ENCODE measurements at regions not wholly inside any gene's neighbourhood (a gene's known extent, or its start where the extent isn't known, plus 50 kb on each side); places are given as distances from the start of the nearest gene placed in this dataset.

- no peak for TF ChIP-seq EZH2phosphoT487 (IDR thresholded peaks at IDR 0.05; ENCODE audit: insufficient read depth, low read depth)
- TF ChIP-seq EZH2 (IDR thresholded peaks at IDR 0.05; ENCODE audit: insufficient read depth, poor library complexity, severe bottlenecking) = no peak
- DNase-seq = no peak
- Histone ChIP-seq H3F3A (ENCODE audit: insufficient read depth) (no peaks in the 10 kb centered on the region), H3K27me3 (replicated peaks; ENCODE audit: insufficient read depth) (no peaks in the 10 kb centered on the region), H3K9me2 (ENCODE audit: insufficient read depth) (no peaks in the 10 kb centered on the region), H3K4me2 (ENCODE audit: unreplicated experiment) (no peak overlapping the region), H3K79me2 (ENCODE audit: insufficient read depth) (no peaks in the 10 kb centered on the region), H4K20me1 (ENCODE audit: insufficient read depth) (no peaks in the 10 kb centered on the region), H3K27ac (no peak overlapping the region), H3K4me1 (ENCODE audit: insufficient read depth) (no peaks in the 10 kb centered on the region), H2AFZ (no peak overlapping the region), H3K9me3 (ENCODE audit: low read depth) (no peaks in the 10 kb centered on the region), H3K9ac (no peak overlapping the region), H3K4me3 (no peak overlapping the region), H3K36me3 (ENCODE audit: low read depth) (no peaks in the 10 kb centered on the region)
- WGBS, 2 experiments (ENCODE audit: low coverage in 1 of 2, low lambda C conversion rate in 2 of 2, missing lambda C conversion rate in 2 of 2) = 88 to 90% methylated on average over 4 of the region's 4 CpGs
- in situ Hi-C loops (cut with MboI) = no loop called here
Observed at GRCh38 chr3:132267391-132267993, 49.7 kb upstream of the ACP3 start.

All from GM23248 (cell line).